Lung (tissue), 11 donors: ENCODE measurements at regions not wholly inside any gene's neighbourhood (a gene's known extent, or its start where the extent isn't known, plus 50 kb on each side); places are given as distances from the start of the nearest gene placed in this dataset.

Source experiments
- ATAC-seq: fragments of 200-7000 bp; cut with Tn5 transposase; one replicate; pipeline ENCODE4 v1.9.1; 2020; ENCODE audit warnings: moderate number of reproducible peaks; ENCODE audit not compliant: insufficient read depth, low FRiP score
- DNase-seq, 3 donors: peaks; one replicate each; pipeline ENCODE4 v3.0.0-alpha.2; 2013 to 2017
- H3K27ac ChIP-seq, 2 donors: one replicate each; pipeline ENCODE4 v1.5.1; 2013; ENCODE audit warnings: mild to moderate bottlenecking in 2 of 2, moderate library complexity in 2 of 2, control low read depth in 1 of 2, inconsistent platforms in 1 of 2, low read depth in 1 of 2, low read length in 1 of 2
- H3K27me3 ChIP-seq, 3 donors: one replicate each; pipeline ENCODE4 v1.5.1; 2013; ENCODE audit warnings: low read length in 2 of 3; ENCODE audit not compliant: control insufficient read depth in 3 of 3, insufficient read depth in 3 of 3
- H3K36me3 ChIP-seq, 4 donors: one replicate each; pipeline ENCODE4 v1.5.1; 2013; ENCODE audit warnings: low read length in 4 of 4, mild to moderate bottlenecking in 1 of 4, moderate library complexity in 1 of 4; ENCODE audit not compliant: control insufficient read depth in 4 of 4, insufficient read depth in 4 of 4
- H3K4me1 ChIP-seq, 5 donors: one replicate each; pipeline ENCODE4 v1.5.1; 2013; ENCODE audit warnings: low read length in 5 of 5, mild to moderate bottlenecking in 2 of 5, moderate library complexity in 1 of 5; ENCODE audit not compliant: control insufficient read depth in 5 of 5, insufficient read depth in 5 of 5
- H3K4me3 ChIP-seq: one replicate; pipeline ENCODE4 v1.5.1; 2013; ENCODE audit warnings: mild to moderate bottlenecking, control low read depth, moderate library complexity
- H3K9ac ChIP-seq, 2 donors: one replicate each; pipeline ENCODE4 v1.5.1; 2013; ENCODE audit warnings: low read length in 2 of 2, control low read depth in 1 of 2; ENCODE audit not compliant: insufficient read depth in 1 of 2
- H3K9me3 ChIP-seq, 4 donors: one replicate each; pipeline ENCODE4 v1.5.1; 2013; ENCODE audit warnings: low read length in 3 of 4, mild to moderate bottlenecking in 1 of 4, moderate library complexity in 1 of 4; ENCODE audit not compliant: control insufficient read depth in 4 of 4, insufficient read depth in 3 of 4
- WGBS, 2 donors: extraction: QIAGEN DNeasy Blood & Tissue Kit; methylation state at CpG; one replicate each; pipeline ENCODE4 v1.1.7; 2013; 5-methylcytosine and 5-hydroxymethylcytosine counted together
- TF ChIP-seq, protein P1 (sequence below): IDR thresholded peaks from 2 replicates; pipeline ENCODE4 v1.5.1; 2012; ENCODE audit warnings: mild to moderate bottlenecking; ENCODE audit errors: control extremely low read depth, extremely low read depth
- donor health status: control.
- donor health status: control.
- donor health status: Bipolar disorder and iron deficiency.
- donor health status: healthy.
- donor health status: DM: yes; HTN: yes; CAD: no.

DNA sequence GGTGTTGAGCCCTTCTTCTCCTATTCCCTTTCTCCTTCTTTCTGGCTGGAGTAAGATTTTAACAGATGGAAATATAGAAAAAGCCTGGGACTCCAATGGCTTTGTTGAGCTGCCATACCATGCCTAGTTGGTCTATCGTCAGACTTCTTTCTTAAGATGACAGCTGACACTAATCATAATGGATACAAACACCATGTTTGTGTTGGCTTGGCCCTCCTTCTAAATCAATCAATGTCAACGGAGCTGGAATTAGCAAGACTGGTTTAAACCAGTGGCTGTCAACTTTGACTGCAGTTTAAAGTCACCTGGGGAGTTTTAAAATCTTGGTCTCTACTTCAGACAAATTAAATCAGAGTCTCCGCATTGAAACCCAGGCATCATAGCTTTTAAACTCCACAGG lies 264.5 kb upstream of the PRR16 start:
- ATAC-seq (no peak), DNase-seq (no peak)
- Histone ChIP-seq H3K4me1 (no peaks in the 10 kb centered on the region), H3K27me3 (no peaks in the 10 kb centered on the region), H3K9ac (no peak overlapping the region), H3K36me3 (no peaks in the 10 kb centered on the region), H3K9me3 (no peaks in the 10 kb centered on the region), H3K4me3 (no peak overlapping the region), H3K27ac (no peak overlapping the region)
- WGBS, 2 donors = 71 to 83% methylated on average over 3 of the region's 3 CpGs
- TF ChIP-seq, protein P1, sequence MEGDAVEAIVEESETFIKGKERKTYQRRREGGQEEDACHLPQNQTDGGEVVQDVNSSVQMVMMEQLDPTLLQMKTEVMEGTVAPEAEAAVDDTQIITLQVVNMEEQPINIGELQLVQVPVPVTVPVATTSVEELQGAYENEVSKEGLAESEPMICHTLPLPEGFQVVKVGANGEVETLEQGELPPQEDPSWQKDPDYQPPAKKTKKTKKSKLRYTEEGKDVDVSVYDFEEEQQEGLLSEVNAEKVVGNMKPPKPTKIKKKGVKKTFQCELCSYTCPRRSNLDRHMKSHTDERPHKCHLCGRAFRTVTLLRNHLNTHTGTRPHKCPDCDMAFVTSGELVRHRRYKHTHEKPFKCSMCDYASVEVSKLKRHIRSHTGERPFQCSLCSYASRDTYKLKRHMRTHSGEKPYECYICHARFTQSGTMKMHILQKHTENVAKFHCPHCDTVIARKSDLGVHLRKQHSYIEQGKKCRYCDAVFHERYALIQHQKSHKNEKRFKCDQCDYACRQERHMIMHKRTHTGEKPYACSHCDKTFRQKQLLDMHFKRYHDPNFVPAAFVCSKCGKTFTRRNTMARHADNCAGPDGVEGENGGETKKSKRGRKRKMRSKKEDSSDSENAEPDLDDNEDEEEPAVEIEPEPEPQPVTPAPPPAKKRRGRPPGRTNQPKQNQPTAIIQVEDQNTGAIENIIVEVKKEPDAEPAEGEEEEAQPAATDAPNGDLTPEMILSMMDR = no peak

DNA sequence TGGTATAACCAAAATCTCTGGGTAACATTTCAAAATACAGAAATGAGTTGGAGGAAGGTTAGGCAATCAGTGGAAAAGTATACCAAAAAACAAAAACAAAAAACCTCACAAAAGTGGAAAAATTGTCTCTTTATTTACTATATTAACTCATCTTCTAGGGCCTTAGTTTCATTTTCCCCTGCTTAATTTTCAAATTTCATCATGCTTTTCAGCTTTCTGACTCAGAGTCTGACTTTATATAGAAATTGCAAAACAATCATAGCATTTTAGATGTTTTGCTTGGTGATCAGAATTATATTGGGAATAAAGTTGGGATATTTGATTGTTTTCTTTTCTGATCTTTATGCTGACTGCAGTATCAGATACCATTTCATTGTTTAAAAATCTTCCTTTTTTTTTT lies 257.0 kb upstream of the PRR16 start:
- Histone ChIP-seq H3K9me3 (peaks cover 0 to 3% (median 0%) of the 10 kb centered on the region in 4 donors), H3K9ac (no peak overlapping the region), H3K36me3 (no peaks in the 10 kb centered on the region), H3K4me3 (no peak overlapping the region), H3K4me1 (no peaks in the 10 kb centered on the region), H3K27ac (no peak overlapping the region), H3K27me3 (no peaks in the 10 kb centered on the region)
- DNase-seq (no peak), ATAC-seq (no peak)
- TF ChIP-seq, protein P1 = no peak

DNA sequence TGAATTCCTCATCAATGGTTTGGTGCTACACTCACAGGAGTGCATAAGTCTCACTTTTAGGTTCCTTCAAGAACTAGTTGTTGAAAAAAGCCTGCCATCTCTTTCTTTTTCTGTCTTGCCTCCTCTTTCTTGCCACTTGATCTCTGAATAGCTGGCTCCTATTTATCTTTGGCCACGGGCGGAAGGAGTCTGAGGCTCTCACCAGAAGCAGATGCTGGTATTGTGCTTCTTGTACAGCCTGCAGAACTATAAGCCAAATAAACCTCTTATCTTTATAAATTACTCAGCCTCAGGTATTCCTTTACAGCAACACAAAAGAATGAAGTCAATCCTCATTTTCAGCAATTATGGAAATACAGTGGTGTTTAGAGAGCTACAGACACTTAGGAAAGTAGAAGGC lies 247.1 kb upstream of the PRR16 start:
- Histone ChIP-seq H3K27me3 (no peaks in the 10 kb centered on the region), H3K36me3 (no peaks in the 10 kb centered on the region), H3K9ac (no peak overlapping the region), H3K4me1 (no peaks in the 10 kb centered on the region), H3K4me3 (no peak overlapping the region), H3K27ac (no peak overlapping the region), H3K9me3 (no peaks in the 10 kb centered on the region)
- TF ChIP-seq, protein P1 = no peak
- 82 to 87% methylated on average over 2 of the region's 2 CpGs for WGBS, 2 donors
- DNase-seq (no peak), ATAC-seq (no peak)

DNA sequence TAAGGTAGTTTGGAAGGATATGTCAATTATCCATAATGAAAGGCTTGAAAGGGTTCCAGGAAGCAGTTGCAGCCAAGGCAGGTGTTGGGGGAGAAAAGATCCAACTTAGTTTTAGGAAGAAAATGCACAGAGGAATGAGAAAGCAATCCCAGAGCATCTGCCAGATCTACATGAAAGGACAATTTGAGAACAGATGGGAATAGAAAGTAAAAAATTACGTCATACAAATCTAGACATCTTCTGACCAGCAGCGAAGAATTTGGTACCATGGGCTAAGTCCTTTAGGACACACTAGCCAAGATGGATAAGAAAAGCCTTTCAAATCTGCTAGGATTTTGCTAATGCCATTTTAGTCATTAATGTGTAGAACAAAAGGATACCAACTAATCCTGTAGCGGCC lies 244.1 kb upstream of the PRR16 start:
- no peaks in the 10 kb centered on the region for H3K4me1 ChIP-seq
- ATAC-seq = no peak
- H3K36me3 ChIP-seq = no peaks in the 10 kb centered on the region
- TF ChIP-seq, protein P1 = no peak
- H3K4me3 ChIP-seq = no peak overlapping the region
- no peak overlapping the region for H3K27ac ChIP-seq
- no peaks in the 10 kb centered on the region for H3K27me3 ChIP-seq
- no peak overlapping the region for H3K9ac ChIP-seq
- WGBS, 2 donors = 93 to 97% methylated on average over 3 of the region's 3 CpGs
- H3K9me3 ChIP-seq = no peaks in the 10 kb centered on the region
- DNase-seq = no peak
